GM03348 (cell line): ENCODE measurements at regions not wholly inside any gene's neighbourhood (a gene's known extent, or its start where the extent isn't known, plus 50 kb on each side); places are given as distances from the start of the nearest gene placed in this dataset.
"Not testable (repeated sequence)": the region's sequence is repeated elsewhere in the genome, so short reads cannot be mapped to it uniquely, and the experiment has no call there.

Source experiments
- DNase-seq: peaks from one replicate; pipeline ENCODE4 v3.0.0; 2012; ENCODE audit warnings: low spot score

DNA sequence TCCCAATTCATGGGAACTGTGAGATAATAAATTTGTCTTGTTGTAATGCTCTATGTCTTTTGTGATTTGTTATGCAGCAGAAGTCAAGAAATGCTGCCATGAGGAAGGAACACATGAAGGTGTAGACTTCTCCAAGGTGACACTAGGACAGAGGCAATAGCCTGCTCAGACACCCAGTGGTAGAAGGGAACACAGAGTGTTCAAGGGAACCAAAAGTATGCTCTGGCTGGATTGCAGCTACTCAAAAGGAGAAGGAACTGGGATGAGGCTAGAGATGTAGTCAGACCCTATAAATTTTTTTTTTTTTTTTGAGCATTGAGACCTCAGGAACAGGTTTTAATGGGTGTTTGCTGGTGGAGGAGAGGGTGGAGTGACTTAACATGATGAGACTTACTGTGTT lies 232.5 kb downstream of the PARP8 start:
- no peak for DNase-seq

GRCh38 chr5:50900952-50901510 lies 234.6 kb downstream of the PARP8 start:
- no peak for DNase-seq

DNA sequence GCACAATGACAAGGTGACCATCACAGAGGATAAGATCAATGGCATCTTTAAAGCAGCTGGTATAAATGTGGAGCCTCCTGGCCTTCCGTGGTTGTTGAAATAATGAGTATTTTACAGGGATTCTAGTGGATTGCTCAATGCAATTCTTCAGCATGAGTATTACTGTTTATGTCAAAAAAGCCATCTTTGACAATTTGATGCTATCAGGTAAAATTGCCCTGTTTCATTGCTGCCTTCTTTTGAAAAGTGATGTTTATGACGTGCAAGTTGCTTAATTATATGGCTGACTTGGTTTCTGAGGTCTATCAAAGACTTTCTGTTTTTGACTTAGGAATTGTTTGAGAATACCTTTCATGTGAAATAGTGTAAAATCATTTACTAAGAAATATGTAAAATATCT lies 237.2 kb downstream of the PARP8 start:
- no peak for DNase-seq

DNA sequence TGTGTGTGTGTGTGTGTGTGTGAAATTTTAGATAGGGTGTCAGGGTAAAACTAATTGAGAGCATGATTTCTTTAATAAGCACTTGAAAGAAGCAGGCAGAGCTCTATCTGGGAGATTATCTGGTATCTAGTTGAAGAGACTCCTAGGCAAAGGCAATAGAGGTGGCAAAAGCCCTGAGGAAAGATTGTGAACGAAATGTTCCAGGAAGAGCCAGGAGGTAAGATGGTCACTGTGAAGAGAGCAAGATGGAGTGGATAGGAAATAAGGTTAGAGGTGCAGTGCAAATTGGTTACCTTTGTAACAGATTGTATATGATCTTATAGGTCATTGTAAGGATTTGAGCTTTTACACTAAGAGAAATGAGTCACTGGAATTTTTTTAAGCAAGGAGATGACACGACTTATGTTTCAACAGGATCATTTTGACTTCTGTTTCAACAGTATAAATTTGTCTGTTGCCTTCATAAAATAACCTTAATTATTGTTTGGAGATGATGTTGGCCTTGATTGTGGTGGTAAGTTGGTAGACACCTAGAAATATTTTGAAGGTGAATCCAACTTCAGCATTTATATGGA lies 239.6 kb downstream of the PARP8 start:
- no peak for DNase-seq

GRCh38 chr5:50920160-50920559 lies 253.7 kb downstream of the PARP8 start:
- not testable (repeated sequence) for DNase-seq

DNA sequence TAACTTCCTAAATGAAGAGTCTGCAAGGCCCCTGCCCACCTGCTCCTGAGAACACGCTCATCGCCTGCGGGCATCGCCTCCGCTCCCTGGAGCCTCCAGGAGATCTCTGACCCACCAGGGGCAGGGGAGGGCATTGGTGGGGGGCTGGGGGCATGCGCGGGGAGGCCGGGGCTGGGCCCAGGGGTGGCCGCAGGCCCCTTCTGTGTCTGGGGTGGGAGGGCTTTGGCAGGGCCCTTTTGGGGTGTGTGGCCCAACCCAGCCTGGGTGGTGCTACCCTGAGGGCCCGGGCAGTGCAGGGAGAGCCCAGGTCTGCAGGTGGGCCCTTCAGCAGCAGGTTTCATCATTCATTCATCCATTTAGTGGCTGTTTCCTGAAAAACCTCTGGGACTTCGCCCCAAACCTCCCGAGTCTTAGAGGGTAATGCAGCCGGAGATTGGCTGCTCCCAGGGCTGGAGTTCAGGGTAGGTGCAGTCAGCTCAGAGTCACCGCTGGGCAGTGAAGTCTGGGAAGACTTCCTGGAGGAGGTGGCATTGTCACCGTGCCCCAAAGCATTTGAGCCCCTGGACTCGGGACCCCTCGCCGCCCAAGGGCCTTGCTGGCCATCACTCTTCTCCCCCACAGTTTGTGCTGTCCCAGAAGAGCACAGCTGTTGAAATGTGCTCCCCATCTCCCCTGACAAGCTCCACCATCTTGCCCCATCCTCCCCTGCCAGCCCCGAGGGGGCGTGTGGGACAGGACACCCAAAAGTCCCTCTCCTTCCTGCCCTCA lies 255.1 kb downstream of the PARP8 start:
- no peak for DNase-seq

DNA sequence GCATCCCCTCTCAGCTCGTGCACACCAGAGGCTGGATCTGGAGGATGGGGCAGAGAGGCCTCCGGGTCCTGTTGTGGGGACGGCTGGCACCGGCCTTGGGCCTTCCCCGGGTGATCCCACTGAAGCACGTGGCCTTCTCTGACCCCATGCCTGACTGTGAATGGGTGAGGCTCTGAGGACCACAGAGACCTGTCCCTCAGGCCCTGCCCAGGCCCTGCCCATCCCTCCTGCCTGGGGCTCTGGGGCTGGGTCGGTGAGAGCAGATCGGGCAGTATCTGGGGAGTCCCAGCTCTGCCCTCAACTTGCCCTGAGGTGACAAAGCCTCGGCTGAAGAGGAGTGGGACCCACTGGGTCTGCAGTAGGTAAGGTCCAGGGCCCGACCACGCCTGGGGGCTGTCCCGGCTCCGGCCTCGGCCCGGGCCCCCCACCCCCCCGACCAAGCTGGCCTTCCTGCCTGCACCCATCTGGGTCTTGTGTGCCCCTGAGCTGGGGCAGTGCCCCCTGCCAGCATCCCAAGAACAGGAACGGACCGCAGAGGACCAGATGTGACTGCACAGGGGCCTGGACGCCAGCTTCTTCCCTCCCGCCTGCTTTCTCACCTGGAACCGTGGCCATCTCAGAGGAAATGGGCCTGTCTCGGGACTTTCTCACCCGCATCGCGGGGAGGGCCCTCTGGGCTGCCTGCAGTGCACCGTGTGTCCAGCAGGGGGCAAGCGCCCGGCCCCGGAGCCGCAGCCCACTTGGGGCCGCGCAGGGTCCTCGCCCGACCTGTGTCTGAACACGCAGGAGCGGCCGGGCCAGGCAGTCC lies 255.9 kb downstream of the PARP8 start:
- DNase-seq, result not testable (repeated sequence)

- no peak for DNase-seq
These were observed 256.7 kb downstream of the PARP8 start for GRCh38 chr5:50922942-50923767.

DNA sequence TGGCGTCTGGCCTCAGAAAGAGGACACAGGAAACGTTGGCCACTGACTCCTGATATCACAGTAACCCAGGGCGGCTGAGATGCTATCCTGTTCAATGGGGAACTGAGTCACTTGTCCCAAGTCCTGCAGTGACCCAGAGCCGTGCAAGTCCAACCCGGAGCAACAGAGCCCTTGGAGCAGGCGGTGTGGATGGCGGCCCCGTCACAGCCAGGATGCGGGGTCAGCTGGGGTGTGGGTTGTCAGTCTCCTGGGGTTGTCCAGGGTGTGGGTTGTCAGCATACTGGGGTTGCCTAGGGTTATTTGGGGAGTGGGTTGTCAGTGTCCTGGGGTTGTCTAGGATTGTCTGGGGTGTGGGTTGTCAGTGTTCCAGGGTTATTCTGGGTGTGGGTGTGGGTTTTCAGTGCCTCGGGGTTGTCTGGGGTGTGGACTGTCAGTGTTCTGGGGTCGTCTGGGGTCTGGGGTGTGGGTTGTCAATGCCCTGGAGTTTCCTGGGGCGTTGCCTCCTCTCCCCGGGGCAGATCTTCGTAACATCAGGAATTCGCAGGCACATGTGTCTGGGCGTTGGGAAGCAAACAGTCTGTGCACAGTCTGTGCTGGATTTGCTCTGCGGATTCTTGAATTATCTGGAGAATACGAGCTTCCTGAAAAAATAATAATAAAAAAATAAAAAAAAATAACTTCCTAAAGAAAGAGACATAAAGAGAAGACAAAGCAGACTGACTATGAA lies 257.5 kb downstream of the PARP8 start:
- no peak for DNase-seq

DNA sequence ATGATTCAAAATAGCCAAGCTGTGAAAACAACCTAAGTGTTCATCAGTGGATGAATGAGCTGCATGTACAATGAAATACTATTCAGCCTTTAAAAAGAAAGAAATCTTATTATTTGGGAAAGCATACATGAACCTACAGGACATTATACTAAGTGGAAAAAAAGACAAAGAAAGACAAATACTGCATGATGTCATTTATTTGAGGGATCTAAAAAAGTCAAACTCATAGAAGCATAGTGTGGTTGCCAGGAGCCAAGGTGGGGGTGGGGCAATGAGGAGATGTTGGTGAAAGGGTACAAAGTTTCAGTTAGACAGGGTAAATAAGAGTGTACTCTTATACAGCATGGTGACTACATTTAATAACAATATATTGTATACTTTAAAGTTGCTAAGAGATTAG lies 261.5 kb downstream of the PARP8 start:
- no peak for DNase-seq

DNA sequence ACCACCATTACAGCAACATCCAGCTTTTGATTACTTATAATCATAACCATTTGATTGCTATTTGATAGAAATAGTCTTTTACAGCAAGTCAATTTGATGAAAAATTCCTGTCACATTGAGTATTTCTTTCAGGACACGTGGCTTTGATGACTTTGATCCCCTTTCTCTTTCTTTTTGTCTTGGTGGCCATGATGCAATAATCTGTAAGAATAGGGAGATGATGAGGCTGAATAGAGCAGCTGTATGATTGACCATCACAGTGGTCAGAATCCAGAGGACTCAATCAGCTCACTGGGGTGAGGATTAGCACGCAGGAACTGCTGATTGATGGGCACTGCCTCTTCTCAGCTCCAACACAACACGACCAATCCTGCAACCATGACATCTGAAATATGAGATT lies 262.7 kb downstream of the PARP8 start:
- no peak for DNase-seq

- no peak for DNase-seq
These were observed 267.9 kb downstream of the PARP8 start for GRCh38 chr5:50934343-50934742.

- DNase-seq, result no peak
These were observed 278.7 kb downstream of the PARP8 start for GRCh38 chr5:50945139-50945538.

DNA sequence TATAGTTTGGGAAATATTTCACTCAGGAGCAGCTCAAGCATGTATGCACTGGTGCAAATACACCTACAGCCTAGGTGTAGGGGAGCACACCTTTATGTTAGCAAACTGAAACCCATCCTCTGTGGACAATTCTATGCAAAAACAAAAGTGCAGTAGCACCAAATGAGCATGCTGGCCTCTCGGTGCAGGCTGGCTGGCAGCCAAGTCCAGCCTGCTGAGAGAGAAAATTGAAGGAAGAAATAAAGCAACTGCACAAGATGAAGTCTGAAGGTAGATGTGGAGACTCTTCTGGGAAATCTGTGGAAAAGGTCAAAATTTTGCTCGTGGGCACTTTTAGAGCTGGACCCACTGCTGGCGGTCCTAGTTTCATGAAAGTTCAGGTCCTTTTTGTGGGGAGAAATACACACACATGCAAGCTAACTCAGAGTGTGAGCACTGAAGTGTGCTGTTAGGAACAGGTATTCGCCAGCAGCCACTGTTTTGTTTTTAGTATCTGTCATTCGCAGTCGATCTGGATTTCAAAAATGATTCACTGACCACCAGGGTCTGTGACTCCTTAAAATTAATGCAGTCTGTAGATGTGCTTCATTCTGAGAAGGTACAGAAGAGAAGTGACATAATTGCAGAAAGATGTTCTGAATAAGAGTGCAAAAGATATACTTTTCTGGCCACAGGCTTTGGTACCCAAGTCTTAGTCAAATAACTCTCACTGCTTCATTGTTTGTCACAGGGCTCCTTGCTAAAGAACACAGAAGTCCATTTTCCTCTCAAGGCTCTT lies 281.7 kb downstream of the PARP8 start:
- DNase-seq, result no peak

GRCh38 chr5:50953290-50953689 lies 286.9 kb downstream of the PARP8 start:
- no peak for DNase-seq

GRCh38 chr5:50958852-50959457 lies 292.5 kb downstream of the PARP8 start:
- DNase-seq, result peak; percentile 51

GRCh38 chr5:50962934-50963872 lies 296.8 kb downstream of the PARP8 start:
- DNase-seq, result peak; percentile 90

- no peak for DNase-seq
These were observed 297.7 kb downstream of the PARP8 start for GRCh38 chr5:50963971-50964745.
